ENCODE measurements at regions not wholly inside any gene's neighbourhood (a gene's known extent, or its start where the extent isn't known, plus 50 kb on each side); places are given as distances from the start of the nearest gene placed in this dataset.

DNA sequence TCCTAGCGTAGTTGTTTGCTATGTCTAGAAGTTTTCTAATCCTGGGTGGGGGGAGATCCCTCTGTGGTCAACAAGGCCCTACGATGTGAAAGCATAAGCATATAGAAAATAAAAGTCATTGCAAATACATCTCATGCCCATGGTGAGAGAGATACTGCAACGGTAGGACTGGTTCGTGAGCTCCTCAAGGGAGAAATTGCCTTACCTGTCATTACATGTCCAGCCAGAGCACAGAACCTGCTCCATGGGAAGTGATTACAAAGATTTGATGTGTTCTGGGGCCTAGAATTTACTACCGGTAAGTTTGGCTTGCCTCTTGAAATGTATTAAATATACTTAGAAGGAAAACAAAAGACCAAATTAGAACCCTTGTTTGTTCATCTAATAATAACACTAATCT lies 60.9 kb upstream of the FAM47B start:
- TF ChIP-seq CTCF (conservative IDR thresholded peaks at IDR 0.05 in 1 of 2, IDR thresholded peaks at IDR 0.05 in 1 of 2; ENCODE audit: low read depth in 1 of 2, low read length in 2 of 2), result no peak
- TF ChIP-seq EZH2 (IDR thresholded peaks at IDR 0.05; ENCODE audit: low read length, missing control alignments), result no peak
